HG03280 (cell line): ENCODE measurements at regions not wholly inside any gene's neighbourhood (a gene's known extent, or its start where the extent isn't known, plus 50 kb on each side); places are given as distances from the start of the nearest gene placed in this dataset.

Source experiments
- ATAC-seq: cut with Tn5 transposase; IDR thresholded peaks from one replicate; pipeline ENCODE4 v1.9.1; 2021; ENCODE audit warnings: mild to moderate bottlenecking, moderate library complexity; ENCODE audit not compliant: unreplicated experiment

GRCh38 chr14:101705733-101706508 is 55.6 kb upstream of the PPP2R5C start:
- no peak for ATAC-seq

GRCh38 chr14:101706509-101707067 is 54.9 kb upstream of the PPP2R5C start:
- no peak for ATAC-seq

GRCh38 chr14:101707068-101707842 is 54.3 kb upstream of the PPP2R5C start:
- ATAC-seq = no peak

GRCh38 chr14:101707863-101708620 is 53.5 kb upstream of the PPP2R5C start:
- no peak for ATAC-seq

DNA sequence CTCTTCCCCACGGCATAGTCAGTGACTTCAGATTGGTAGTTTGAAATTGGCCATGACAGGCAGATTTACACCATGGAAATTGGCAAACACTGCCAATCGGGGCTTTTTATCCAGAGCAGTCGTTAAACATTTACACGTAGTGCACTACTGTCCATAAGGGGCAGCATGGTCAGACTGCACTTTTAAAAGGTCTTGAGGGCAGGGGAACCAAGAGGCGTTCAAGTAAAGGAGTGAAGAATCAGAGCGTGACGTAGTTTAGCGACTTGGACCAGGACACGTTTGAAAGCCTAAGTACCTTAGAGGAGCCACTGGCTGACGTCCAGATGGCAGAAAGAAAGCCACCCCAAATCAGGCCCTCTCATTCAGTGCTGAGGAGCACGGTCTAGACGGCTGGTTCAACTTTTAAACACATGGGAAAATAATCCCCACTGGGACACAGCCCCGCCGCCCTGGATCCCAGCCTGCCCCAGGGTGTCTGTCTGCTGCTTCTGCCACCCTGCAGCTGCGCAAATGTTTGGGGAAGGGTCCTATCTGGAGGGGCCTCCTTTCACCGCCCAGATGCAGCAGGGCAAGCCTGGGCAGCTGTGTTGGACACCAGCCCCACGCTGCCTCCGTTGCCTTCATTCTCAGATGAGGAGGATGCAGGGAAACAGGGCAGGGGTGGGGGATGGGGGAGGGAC is 52.5 kb upstream of the PPP2R5C start:
- ATAC-seq = no peak

GRCh38 chr14:101709533-101709881 is 52.0 kb upstream of the PPP2R5C start:
- ATAC-seq = no peak

DNA sequence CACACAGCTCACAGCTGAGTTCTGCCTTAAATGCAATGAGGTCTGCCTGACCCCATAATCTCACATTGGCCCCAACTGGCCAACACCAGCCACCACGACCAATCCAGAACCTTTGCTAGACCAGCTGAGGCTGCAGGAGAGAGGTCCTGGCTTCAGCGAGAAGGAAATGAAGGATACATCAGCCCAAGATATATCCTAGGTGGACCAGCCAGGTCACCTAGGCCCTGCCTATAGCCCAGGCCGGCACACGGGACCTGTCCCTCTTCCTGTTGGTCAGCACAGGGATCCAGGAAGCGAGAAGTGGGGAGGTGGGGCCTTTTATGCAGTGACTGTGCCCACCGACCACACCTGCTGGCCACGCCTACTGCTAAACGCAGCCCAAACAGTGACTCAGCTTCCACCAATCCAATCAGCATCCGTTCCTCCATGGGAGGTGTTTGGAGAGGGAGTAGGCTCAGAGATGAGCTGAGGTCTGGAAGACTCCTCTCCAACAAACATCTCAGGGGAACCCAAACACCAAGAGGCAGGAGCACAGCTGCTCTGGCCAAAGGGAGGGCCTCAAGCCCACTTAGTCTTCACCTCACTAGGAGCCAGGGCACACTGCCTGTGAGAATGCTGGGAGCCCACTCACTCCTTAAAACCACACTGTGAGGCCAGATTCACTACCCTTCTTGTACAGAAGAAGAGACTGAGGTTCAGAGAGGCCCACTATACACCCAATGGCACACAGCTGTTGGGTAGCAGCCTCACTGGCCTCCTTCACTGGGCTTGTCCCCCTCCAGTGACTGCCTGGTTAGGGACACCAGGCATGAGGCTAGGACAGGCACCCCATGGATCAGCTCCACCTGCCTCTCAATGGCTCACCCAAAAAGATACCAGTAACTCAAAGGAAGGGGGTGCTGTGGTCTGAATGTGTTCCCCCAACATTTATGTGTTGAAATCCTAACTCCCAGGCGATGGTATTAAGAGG is 51.3 kb upstream of the PPP2R5C start:
- ATAC-seq = no peak

- no peak for ATAC-seq
Measured at GRCh38 chr14:101711041-101711856, 50.3 kb upstream of the PPP2R5C start.
